GM19023 (cell line): ENCODE measurements at regions not wholly inside any gene's neighbourhood (a gene's known extent, or its start where the extent isn't known, plus 50 kb on each side); places are given as distances from the start of the nearest gene placed in this dataset.

Experiments
- ATAC-seq: cut with Tn5 transposase; IDR thresholded peaks from one replicate; pipeline ENCODE4 v1.9.1; 2021; ENCODE audit warnings: mild to moderate bottlenecking, moderate library complexity; ENCODE audit not compliant: unreplicated experiment

DNA sequence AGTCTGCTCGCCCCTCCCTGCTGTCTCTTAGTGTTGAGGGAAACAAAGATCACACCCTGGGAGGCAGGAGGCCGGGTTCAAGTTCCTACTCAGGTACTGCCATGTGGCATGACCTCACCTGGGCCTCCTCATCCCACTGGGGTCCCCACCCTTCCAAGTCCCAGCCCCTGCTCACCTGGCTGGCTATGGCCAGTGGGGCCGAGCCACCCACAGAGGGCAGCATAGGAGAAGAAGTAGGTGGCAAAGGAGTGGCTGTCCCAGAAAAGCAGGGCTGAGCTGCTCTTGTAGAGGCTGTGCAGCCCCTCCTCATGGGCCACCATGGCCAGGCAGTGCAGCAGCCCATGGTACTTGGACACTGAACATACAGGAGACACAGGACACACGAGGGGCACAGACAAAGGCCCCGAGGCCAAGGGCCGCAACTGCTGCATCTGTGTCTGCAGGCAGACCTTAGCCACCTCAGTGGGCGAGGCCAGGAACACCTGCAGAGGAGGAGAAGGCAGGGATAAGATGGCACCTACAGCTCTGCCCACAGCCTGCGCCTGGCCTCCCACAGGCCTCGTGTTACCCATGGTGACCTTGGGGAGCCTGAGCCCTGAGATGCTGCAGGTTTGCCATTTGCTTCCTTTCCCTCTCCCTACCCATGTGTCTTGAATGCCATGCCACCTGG, 50.6 kb upstream of the MPEG1 start:
- ATAC-seq = no peak
